HG03378 (cell line): ENCODE measurements at regions not wholly inside any gene's neighbourhood (a gene's known extent, or its start where the extent isn't known, plus 50 kb on each side); places are given as distances from the start of the nearest gene placed in this dataset.

ENCODE experiments used
- ATAC-seq: cut with Tn5 transposase; IDR thresholded peaks from one replicate; pipeline ENCODE4 v1.9.1; 2021; ENCODE audit warnings: mild to moderate bottlenecking, moderate library complexity; ENCODE audit not compliant: unreplicated experiment

DNA sequence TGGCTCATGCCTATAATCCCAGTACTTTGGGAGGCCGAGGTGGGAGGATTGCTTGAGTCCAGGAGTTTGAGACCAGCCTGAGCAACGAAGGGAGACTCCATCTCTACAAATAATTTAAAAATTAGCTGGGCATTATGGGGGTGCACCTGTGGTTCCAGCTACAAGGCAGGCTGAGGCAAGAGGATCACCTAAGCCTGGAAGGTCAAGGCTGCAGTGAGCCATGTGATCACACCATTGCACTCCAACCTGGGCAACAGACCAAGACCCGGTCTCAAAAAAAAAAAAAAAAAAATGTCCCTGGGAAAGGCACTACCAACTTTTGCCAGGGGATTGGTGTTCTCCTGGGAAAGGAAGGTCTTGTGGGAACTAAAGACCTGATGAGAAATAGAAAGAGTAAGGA lies 134.2 kb upstream of the AUTS2 start:
- no peak for ATAC-seq

DNA sequence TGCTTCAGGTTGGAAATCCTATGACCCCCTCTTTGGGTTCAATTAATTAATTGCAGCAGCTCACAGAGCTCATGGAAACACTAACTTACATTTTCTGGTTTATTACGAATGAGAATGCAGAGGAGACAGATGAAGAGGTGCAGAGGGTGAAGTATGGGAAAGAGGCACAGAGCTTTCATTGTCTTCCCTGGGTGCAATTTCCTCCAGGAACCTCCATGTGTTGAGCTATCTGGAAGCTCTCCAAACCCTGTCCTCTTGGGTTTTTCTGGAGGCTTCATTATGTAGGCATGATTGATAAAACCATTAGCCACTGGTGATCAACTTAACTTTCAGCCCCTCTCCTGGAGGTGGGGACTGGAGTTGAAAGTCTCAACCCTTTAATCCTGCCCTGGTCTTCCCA lies 133.0 kb upstream of the AUTS2 start:
- ATAC-seq: no peak

DNA sequence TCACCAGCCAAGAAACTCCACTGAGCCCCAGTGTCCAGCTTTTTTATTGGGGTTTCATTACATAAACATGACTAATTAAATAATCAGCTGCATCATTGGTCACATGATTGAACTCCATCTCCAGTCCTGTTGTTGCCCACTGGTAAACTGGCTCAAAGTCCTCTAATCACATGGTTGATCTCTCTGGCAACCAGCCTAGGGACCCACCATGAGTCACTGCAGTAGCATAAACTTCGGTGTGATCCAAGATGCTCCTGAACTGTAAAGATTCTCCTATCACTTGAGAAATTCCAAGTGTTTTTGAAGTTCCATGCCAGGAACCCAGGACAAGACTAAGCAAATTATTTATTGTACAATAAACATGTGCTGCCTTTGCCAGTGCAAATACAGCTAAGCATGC lies 130.4 kb upstream of the AUTS2 start:
- no peak for ATAC-seq

DNA sequence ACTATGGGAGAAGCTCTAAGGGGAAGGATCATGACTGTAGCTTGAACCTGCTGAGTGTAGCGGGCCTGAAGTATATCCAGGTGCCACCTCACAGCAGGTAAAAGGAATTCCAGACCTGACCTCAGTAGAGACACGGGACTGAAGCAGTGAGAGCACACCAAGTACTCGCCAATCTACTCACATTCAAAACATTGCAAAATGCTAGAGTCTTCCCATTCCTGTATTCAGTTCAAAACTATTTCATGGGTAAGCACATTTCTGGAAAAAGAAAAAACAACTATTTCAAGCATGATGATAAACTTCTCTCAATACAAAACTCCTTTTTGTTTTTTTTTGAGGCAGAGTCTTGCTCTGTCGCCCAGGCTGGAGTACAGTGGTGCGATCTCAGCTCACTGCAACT lies 121.9 kb upstream of the AUTS2 start:
- ATAC-seq: no peak

DNA sequence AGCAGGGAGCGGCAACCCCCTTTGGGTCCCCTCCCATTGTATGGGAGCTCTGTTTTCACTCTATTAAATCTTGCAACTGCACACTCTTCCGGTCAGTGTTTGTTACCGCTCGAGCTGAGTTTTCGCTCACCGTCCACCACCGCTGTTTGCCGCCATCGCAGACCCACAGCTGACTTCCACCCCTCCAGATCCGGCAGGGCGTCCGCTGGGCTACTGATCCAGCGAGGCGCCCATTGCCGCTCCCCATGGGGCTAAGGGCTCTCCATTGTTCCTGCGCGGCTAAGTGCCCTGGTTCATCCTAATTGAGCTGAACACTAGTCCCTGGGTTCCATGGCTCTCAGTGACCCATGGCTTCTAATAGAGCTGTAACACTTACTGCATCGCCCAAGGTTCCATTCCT lies 115.6 kb upstream of the AUTS2 start:
- no peak for ATAC-seq

DNA sequence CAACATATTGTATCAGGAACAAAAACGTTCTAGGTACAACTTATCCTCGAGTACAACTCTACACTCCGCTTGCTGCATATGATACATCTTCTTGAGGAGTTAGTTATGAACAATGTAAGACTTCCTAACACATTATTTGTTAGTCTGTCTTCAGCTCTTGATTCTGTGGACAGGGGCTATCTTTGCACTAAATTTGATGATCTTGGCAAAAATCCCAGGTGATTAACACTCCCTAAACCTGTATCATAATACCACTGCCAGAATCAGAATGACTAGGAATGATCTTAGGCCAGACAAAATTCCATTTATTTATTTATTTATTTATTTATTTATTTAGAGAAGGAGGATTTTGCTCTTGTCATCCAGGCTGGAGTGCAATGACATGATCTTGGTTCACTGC lies 108.7 kb upstream of the AUTS2 start:
- ATAC-seq: no peak

DNA sequence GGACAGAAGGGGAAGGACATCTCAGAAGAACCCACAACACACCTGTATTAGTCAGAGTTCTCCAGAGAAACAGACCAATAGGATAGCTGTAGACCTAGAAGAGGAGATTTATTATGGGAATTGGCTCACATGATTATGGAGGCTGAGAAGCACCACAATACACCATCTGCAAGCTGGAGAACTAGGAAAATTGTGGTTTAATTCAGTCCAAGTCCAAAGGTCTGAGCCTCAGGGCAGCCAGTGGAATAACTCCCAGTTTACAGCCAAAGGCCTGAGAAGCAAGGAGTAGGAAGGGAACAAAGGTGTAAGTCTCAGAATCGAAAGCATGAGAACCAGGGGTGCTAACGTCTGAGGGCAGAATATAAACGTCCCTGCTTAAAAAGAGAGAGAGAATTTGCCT lies 99.6 kb upstream of the AUTS2 start:
- ATAC-seq: no peak

DNA sequence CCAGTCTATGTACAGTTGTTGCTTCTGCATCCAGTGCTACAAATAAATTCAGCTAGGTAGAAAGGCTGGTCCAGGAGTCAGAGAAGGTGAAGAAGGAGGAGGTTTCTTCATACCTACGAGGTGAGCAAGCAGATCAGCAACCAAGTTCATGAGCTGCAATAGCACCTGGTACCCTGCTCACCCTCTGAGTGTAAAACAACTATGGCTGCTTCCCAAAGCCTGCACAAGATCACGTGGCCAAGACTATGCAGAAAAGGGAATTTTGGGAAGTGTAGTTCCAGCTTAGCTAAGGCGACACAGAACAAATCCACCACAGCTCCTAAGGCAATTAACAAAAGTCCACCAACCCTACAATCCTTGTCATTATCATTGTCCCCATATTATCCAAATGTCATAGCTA lies 95.9 kb upstream of the AUTS2 start:
- no peak for ATAC-seq

DNA sequence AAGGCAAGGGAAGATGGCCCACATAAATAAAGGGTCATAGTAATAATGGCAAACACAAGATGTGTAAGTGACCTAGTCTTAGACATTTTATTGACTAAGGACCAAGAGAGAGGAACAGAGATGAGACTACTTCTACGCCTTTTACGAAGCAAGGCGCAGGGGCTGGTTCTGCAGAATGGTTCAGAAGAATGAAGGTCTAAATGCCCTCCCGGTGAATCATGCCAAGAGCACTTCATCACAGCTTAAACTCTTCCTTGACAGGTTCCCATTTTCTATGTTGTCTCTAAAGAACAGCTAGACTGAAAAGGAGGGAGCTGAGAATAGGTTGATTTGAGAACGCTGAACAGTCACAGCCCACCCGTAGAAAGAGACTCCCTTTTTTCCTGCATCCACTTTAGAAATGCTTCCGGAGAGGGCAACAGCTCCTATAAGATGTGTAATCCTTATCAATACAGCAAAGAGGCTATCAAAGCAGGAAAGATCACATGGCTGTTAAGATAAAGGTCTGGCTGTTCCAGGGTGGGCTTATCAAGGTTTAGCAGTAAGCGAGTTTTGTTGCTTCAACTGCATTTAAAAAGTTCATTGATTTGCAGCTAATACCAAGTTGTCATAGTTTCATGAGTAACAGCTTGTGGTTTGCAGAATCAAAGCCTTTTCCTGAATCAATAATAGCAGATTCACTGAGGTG lies 93.4 kb upstream of the AUTS2 start:
- ATAC-seq: no peak

DNA sequence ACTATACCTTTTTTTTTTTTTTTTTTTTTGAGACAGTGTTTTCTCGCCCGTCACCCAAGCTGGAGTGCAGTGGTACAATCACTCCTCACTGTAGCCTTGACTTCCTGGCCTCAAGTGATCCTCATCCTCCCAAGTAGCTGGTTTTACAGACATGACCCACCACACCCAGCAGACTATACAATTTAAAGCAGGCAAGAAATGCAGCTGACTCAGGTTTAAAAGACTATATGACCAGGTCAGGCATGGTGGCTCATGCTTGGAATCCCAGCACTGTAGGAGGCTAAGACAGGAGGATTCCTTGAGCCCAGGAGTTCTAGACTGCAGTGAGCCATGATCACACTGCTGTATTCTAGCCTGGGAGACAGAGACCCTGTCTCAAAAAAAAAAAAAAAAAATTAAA lies 89.5 kb upstream of the AUTS2 start:
- ATAC-seq: no peak

DNA sequence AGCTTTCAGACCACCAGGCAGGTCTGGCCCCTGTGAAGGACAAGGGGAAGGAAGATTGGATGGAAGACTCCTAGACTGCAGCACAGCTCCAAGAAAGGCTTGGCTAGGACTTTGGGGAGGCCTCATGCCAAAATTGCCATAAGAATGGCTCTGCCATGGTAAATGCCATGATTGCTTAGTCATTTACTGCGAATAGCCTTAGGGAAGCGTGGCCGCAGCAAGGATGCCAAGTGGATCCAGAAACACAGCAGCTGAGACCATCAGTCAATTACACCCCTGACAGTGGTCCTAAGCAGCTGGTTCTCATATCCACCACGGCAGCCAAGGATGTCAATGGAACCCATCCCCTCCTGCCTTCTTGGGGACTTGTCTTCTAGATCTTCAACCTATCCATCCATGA lies 88.2 kb upstream of the AUTS2 start:
- no peak for ATAC-seq

DNA sequence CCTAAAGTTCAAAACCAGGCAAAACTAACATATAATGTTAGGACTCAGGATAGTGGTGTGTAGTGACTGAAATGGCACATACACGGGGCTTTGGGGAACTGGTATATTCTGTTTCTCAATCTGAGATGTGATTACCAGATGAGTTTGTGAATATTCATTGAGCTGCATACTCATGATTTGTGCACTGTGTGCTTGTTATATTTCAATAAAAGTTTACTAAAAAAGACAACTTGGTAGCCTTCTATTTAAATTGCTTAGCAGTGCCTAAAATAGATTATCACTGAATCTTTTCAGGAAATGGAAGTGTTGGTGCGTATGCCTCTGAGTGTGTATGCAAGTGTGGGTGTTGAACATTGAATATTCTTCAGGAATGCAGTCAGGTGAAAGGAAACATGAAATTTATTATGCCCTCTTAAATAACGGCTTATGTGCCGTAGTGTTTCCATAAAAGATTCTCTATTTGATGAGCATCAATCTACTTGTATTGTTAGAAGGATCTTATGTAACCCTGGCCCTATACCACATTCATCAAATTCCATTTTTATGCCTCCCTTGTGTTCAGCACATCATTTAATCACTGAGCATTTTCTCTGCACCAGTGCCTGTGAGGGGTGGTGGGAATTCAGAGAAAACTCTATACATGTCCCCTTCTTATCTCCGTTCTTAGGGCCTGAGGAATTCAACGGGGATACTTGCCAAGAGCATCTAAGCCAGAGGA lies 82.6 kb upstream of the AUTS2 start:
- no peak for ATAC-seq

DNA sequence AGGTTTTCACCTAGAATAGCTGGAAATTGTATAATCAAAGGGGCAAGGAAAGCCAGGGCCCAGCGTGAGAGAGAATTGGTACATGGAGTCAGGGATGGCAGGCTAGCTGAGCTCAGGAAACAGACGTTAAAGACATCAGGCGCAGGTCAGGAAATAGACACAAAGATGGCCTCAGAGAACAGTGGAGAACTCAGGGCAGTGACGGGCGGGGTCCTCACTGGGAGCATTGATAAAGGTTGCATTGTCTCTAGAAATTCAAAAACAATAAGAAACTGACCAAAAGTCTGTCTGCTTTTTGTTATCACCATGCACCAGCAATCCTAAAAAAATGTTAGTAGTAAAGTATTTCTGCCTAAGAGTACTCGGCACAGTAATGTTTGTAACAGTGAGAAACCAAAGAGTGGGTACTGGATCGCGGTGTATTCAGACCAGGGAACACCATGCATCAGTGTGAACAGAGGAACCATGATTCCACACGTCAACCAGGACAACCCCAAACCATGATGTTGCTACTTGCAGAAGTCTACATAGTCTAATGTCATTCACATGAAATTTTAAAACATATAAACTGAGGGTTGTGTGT lies 81.9 kb upstream of the AUTS2 start:
- ATAC-seq: no peak

DNA sequence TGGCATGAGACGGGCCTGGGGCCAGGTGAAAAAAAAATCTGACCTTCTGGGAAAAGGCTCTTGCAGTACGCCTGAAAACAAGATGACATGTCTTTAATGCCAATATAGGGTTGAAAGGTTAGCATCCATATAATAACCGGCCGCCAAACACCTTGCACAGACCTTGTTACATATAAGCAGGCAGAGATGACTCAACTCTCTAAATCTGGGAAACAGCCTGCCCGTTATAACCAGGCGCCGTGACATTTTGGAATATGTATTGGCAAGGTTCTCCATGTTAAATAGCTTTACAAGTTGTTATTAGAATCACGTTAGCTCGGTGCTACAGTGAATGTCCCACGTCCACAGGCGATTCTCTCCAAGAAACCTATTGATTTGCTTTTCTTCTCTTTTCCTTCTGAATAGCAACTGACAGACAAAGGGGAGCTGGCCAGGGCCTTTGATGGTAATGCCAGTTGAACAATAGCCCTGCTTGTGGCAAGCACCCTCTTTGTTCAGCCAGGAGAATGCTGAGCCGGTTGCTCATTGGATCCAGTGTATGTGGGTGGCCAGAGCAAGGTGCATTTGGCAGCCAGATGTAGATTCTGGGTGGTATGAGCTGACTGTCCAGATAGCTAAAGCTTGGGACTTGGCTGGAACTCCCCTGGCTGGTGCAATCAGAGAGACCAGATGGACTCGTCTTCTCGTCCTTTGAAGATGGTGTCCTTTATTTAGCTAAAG lies 80.1 kb upstream of the AUTS2 start:
- ATAC-seq: no peak

DNA sequence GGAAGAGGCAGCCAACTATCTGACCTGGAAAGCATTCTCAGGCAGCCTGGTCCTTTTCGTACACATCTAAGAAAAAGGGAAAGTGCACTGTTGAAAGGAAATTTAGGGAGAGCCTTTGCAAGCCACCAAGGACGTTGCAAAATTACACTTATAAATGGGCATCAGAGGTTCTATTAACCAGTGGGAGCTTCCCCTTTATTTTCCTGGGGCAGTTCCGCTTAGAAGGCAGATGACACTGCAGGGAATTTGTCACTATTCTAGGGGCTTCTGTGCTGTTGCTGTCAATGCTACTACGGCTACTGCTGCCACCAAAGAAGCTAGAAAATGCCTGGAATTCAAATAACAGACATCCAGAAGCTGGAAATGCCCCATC lies 79.6 kb upstream of the AUTS2 start:
- ATAC-seq: no peak

DNA sequence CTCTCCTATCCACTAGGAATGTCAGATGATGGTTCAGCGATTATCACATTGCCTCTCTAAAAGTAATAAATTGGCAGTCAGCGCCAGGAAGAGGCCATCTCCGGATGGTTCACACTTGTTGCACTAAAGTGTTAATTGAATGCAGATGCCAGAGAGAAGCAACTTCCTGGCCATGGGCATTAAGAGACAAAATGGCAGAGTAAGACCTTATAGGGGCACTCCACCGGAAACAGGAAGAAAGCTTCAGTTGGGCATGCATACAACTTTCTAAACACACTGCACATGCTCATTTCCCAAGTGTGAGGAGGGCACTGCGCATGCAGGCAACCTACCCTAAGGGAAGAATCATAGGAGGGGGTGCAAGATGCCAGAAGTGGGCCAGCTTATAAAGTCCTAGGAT lies 71.7 kb upstream of the AUTS2 start:
- no peak for ATAC-seq

DNA sequence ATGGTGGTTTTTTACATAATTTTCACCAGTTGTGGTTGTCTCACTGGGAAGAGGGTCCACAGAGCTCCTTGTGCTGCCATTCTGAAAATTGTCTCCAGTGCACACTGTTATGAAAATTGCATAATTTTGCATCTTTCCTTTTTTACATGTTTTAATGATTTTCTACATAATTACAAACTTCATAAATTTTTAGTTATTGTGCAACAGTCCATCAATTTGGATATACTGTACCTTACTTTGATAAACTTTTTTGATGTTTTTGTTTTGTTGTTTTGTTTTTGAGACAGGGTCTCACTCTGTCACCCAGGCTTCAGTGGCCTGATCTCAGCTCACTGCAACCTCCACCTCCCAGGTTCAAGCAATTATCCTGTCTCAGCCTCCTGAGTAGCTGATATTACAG lies 70.6 kb upstream of the AUTS2 start:
- no peak for ATAC-seq

DNA sequence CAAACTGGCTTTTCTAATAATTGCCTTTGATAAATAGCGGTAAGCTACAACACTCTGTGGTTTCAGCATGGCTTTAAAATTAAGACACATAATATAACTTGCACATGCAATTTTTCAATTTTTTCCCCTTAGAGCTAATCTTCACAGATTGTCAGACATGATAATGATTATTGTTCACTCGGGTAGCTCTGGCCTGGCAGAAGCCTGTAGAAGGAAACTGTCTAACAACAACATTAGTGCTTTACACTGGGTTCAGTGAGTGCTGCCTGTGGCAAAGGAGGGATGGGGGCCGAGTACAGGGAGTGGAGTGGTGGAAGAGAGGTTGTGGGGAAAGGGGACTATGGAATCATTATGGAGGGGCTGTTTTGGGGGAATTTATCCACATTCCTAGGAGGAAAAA lies 67.2 kb upstream of the AUTS2 start:
- ATAC-seq: no peak

DNA sequence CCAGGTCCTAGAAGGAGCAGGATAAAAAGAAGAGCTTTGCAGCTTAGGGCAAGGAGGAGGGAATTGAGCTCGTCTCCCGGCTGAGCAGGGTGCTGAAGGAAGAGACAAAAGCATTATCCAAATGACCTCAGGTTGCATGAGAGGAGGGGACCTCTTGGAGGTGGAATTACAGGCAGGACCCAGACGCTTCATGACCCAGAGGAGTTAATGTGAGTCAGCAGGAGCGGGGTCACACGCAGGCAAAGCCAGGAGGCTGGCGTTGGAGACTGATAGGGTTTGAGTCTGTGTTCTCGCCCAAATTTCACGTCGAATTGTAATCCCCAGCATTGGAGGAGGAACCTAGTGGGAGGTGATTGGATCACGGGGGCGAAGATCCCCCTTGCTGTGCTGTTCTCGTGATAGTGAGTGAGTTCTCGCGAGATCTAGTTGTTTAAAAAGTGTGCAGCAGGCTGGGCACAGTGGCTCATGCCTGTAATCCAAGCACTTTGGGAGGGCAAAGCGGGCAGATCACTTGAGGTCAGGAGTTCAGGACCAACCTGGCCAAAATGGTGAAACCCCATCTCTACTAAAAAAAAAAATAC lies 63.7 kb upstream of the AUTS2 start:
- ATAC-seq: no peak

DNA sequence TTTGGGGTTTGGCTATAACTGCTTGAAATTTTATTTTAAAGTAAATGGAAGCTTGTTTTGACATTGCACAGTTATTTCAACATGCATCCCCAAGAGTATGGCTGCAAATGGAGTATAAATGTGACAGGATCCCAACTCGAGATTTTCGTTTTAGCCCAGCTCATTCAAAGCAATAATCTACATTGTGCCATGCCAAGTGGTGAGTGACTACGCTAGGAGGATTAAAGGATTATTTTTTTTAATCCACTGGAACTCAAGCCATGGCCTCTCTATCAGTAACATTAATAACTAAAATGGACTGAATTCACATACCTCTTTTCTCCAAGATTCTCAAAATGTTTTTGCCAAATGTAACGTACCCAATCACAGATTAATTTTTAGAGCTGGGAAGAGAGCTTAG lies 60.6 kb upstream of the AUTS2 start:
- ATAC-seq: no peak

DNA sequence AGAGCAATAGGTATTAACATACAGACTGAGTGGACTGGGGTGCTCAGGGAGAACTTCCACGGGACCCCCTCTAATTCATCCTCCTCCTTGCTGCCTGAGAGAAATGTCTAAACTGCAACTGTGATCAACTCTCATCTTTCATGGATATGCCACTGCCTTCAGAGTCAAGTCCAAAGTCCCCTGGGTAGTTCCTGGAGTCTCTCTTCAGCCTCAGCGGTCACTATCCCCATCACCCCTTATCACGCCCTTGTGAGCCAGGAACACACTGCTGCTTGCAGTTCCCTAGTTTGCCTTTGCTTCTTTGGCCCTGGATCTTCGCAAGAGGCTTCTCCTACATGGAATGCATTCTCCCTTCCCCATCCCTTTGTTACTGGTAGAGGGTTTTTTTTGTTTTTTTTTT lies 58.7 kb upstream of the AUTS2 start:
- no peak for ATAC-seq

DNA sequence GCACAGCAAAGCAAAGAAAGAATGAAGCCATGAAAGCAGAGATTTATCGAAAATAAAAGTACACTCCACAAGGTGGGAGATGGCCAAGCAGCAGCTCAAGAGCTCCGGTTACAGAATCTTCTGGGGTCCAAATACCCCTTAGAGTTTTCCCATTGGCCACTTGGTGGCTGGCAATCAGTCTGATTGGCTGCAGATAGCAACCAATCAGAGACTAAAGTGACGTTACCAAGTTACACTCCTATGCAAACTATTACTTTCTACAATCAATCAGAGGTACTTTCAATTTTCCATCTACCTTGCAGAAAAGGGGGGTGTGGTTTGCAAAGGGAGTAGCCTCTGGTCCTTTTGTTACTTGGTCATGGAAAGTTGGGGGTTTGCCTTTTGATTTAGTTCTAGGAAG lies 58.0 kb upstream of the AUTS2 start:
- ATAC-seq: no peak
